ENCODE measurements at regions not wholly inside any gene's neighbourhood (a gene's known extent, or its start where the extent isn't known, plus 50 kb on each side); places are given as distances from the start of the nearest gene placed in this dataset.

DNA sequence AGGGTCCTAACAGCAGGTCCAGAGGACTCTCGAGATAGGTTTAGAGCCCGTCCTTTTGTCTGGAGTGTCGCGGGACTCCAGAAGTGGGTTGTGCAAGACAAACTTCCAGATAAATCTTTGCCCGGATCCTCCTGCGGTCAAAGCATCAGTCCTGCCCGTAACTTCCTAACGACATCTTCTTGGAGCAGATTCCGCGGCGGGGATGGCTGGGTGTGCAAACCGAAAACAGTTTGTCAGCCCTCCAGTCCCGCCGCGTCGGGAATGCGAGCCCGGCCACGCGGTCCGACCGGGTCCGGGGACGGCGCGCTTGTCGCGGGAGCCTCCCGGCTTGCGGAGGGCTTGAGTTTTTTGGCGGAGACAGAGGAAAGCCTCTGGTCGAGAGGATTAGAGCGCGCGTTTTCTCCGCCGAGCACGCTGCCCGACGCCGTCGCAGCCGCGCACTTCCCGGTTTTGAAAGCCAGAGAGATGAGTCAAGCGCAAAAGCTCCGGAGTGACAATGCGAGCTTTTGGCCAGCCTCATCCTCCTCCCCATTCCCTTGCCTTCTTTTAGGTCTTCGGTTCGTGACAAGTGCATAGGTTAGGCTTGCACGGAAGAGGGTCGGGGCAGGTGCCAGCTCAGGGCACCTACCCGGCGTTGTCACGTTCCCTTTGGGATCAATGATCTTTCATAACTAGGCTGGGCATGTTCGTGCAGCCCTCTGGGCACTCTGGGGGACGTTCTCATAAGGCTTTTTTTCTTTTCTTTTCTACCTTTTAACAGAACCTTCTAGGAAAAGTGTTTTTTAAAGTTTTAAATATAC lies 91.3 kb upstream of the PRDM1 start:
- TF ChIP-seq, protein P1, sequence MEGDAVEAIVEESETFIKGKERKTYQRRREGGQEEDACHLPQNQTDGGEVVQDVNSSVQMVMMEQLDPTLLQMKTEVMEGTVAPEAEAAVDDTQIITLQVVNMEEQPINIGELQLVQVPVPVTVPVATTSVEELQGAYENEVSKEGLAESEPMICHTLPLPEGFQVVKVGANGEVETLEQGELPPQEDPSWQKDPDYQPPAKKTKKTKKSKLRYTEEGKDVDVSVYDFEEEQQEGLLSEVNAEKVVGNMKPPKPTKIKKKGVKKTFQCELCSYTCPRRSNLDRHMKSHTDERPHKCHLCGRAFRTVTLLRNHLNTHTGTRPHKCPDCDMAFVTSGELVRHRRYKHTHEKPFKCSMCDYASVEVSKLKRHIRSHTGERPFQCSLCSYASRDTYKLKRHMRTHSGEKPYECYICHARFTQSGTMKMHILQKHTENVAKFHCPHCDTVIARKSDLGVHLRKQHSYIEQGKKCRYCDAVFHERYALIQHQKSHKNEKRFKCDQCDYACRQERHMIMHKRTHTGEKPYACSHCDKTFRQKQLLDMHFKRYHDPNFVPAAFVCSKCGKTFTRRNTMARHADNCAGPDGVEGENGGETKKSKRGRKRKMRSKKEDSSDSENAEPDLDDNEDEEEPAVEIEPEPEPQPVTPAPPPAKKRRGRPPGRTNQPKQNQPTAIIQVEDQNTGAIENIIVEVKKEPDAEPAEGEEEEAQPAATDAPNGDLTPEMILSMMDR (IDR thresholded peaks at IDR 0.05): no peak
- no peak for TF ChIP-seq POLR2A (IDR thresholded peaks at IDR 0.05)
- TF ChIP-seq POLR2AphosphoS5 (IDR thresholded peaks at IDR 0.05): peak; percentile 52 to 63 (median 53)
- no peak for TF ChIP-seq EP300 (IDR thresholded peaks at IDR 0.05; ENCODE audit: low read depth)

Data from transverse colon (tissue), 4 donors.